NCI-H524 (cell line): ENCODE measurements at regions not wholly inside any gene's neighbourhood (a gene's known extent, or its start where the extent isn't known, plus 50 kb on each side); places are given as distances from the start of the nearest gene placed in this dataset.

Experiments
- DNase-seq, 2 experiments: peaks; one replicate each; lab custom pipeline; 2025; lab: John Stamatoyannopoulos, UW

DNA sequence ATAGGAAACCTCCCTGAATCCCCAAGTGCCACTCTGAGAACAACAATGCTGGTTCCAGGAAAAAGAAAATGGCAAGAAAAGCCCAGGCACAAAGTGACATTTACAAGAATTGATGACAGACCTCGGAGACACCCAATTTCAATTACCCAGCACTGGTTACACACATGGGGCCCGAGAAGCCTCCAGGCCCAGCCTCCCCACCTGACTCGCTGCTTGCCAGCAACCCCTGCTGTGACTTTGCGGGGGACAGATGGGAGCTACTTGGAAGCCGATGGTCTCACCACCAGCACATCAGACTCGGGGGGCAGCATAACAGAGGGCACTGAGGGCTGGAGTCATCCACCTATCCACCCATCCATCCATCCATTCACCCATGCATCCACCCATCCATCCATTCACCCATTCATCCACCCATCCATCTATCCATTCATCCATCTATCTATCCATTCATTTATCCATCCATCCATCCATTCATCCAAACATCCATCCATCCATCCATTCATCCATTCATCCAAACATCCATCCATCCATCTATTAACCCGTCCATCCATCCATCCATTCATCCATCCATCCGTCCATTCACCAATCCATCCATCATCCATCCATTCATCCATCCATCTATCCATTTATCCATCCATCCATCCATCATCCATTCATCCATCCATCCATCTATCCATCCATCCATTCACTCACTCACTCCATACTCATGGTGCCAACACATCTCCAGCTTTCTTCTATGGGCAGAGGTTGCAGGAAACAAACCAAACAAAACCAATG, 567.6 kb downstream of the BRD1 start:
- no peak for DNase-seq

- no peak for DNase-seq
Measured at GRCh38 chr22:49258107-49259010, 569.3 kb downstream of the BRD1 start.

DNA sequence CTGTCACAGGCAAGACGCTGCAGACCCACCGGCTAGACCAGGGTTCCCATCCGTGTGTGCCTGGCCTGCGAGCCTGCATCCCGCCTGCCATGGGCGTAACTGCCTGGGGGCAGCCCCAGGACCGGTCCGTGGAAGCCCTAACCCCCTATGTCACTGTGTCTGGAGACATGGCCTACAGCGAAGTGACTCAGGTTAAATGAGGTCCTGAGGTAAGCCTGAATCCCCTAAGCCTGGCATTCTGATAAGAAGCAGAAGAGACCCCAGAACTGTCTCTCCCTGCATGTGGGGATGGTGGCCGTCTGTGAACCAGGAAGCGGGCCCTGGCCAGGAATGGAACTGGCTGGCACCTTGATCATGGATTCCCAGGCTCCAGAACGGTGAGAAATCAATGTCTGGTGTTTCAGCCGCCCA, 570.1 kb downstream of the BRD1 start:
- DNase-seq = no peak

DNA sequence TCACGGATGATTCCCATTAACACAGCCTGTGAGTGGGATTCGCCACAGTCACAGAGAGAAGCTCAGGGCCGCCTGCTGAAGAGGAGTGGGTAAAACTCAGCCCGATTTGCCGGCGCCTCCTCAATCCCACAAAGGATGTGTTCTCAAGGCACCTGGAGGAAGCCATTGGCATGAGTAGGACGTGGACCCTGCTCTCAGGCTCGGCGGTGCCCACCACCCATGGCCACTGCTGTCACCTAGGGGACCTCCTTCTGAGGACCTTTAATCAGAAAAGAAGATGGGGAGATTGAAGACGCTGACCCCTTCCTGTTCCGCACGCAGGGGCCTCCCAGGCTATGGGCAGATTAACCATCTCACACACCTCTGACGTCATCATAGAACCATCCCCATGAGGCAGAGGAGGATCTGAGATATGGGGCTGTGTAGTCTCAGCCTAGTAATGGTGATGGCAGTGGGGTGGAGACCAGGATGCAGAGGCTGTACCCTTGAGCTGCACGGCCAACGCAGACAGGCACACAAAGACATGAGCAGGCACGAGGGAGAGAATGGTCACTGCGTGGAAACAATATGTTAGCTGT, 571.8 kb downstream of the BRD1 start:
- DNase-seq = no peak

DNA sequence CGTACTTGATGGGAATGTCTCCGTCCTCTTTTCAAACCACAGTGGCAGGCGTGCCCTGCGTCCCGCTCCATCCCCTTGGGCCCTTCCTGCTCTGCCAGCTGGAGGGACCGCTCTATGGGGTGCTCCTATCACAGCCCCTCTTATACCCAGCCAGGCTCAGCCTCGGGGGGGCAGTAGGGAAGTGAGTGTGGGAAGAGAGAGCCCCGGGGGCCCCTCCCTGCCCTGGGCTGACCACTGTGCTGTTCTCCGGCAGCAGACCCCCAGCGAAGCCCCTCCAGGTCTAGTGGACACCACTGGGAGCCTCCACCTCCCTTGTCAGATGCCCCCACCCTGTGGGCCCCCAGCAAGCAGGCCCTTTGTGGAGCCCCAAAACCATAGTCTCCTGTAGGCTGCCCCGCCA, 572.5 kb downstream of the BRD1 start:
- no peak for DNase-seq

DNA sequence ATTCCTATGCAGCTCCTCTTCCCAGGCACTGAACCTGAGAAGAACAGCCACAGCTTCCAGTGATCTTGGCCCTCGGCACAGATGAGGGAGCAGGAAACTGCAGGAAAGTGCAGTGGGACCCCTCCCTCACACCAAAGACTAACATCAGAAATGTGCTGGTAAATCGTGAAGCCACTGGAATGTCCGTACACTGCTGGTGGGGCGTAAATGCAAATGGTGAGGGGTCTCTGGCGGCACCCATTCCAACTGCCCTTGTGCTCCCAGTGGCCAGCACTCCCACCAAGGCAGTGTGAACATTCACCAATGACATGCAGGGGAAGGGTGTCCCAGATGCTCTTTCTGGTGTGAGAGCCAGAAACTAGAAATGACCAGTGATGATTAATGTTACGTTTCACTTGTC, 574.0 kb downstream of the BRD1 start:
- DNase-seq = no peak

GRCh38 chr22:49251371-49251770, 576.3 kb downstream of the BRD1 start:
- DNase-seq = no peak

GRCh38 chr22:49247194-49247924, 580.3 kb downstream of the BRD1 start:
- DNase-seq = no peak

DNA sequence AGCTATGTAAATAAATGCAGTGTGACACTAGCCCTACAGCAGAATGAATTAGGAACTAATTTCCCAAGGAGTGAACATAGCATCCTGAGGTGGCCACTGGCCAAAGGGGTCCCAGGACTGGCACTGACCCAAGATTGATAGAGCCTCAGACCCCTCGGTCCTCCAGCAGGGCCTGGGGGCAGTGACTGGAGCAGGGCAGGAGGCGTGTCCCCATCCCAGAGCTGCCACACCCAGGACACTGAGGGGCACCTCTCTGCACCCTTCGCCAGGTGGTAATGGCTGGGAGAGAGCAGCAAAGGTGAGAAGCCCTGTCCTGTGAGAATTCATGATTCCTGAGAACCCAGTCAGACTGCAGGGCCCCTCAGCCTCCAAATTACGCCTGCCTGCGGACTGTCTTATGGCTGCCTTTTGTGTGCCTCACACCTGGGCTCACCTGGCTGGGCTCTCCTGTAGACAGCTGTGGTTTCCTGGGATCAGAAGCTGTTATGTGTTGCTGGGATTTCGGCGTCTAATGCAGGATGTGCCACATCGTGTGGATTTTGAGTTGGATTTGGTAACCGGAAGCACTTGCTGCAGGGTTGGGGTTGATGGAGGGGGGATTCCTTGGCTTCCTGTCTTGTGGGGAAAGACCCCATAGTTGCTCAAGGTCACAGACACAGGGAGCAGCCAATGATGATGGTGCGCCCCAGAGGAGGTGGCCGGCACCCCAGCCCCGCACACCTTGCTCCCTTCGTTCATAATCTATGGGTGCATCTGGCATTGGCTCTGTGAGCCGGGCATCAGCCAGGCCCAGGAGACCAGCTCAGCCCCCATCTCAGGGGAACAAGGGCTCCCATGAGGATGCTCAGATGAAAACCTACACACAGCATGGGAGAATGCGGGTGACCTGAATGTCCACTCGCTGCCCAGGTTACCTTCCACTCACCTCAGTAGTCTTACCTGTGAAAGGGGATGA, 582.9 kb downstream of the BRD1 start:
- DNase-seq = no peak

DNA sequence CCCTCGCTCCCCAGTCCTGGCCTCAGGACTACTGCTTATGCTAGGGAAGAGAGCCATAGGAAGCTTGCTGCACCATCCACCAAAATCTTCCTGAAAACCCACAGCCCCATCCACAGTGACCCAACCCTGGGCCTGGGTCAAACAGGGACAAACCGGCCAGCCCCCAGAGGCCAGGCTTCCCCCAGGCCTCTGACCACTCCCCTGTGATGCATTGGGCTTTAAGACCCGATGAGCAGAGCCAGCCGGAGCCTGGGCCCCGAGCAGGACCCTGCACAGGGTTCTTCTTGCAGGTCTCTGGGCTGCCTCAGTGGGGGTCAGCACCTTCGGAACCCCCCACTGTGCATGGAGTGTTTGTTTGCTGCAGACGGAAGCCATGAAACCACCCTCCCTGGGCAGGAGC, 583.7 kb downstream of the BRD1 start:
- DNase-seq = no peak

DNA sequence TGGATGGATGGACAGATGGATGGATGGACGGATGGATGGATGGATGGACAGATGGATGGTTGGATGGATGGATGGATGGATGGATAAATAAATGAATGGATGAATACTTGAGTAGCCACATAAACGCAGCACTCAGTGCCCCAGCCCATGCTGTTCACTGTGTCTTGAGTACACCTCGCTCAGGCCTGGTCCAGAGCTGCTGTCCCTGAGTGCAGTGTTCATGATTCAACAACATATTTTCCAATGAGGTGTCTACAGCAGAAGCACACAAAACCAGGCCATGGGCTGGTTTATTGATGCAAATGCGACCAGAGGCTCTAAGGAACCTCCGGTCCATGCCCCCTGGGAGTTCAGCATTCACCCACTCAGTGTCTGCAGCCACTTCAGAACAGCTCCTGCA, 584.3 kb downstream of the BRD1 start:
- no peak for DNase-seq

- DNase-seq = no peak
Measured at GRCh38 chr22:49242480-49242879, 585.2 kb downstream of the BRD1 start.

- DNase-seq = no peak
Measured at GRCh38 chr22:49241174-49241851, 586.4 kb downstream of the BRD1 start.

DNA sequence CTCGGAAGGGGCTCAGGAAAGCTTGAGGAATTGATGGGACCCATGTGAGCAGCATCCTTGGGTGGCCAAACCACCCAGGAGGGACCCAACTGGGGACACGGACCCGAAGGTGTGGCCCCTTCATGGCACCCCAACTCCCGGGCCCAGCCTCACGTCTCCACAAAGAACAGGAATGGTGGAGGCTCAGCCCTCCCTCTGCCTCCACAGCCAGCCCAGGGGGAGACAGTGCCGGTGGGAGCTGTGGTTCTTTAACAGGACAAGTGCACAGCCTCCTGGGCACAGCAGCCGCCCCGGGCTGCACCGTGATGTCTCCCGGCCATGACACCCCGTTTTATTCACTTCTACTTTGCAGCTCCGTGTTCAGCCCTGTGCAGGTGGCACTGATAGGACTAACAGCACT, 587.2 kb downstream of the BRD1 start:
- DNase-seq = no peak

DNA sequence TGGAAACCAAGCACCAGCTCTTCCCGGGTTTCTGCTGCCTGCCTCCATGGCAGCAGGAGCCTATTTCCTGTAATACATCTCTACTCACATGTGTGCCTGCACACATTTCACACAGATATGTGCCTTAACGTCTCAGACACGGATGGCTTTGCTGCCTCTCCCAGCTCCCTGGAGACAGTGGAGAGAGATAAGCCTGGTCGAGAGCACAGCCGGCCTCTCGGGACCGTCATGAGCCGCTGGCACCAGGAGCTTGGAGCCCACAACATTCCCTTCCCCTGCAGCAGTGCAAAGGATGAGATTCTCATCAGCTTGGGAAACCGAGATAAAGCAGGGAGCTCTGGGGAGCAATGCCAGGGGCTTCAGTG, 587.7 kb downstream of the BRD1 start:
- DNase-seq = no peak

- no peak for DNase-seq
Measured at GRCh38 chr22:49239264-49240015, 588.2 kb downstream of the BRD1 start.

- no peak for DNase-seq
Measured at GRCh38 chr22:49238181-49239141, 589.2 kb downstream of the BRD1 start.

GRCh38 chr22:49237703-49238102, 590.0 kb downstream of the BRD1 start:
- DNase-seq = no peak

DNA sequence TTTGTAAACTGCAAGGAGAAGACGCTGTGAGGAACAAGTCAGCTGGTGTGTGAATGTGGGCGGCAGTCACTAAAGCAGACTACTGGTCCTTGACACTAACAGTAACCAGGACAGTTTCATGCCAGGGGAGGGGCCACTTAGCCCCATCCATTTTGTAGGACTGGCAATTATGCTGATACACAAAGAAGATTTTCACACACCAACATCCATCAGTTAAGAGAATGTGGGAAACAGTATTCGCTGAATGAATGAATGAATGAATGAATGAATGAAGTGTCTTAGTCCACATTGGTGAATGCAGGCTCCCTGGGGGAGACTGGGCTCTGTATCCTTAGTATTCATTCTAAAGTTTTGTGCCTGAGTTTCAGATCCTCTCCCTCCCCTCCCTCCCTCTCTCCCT, 590.4 kb downstream of the BRD1 start:
- DNase-seq = no peak
